Activated T-cell treated with anti-CD3 and anti-CD28 coated beads for 48 hours (primary cell): ENCODE measurements at regions not wholly inside any gene's neighbourhood (a gene's known extent, or its start where the extent isn't known, plus 50 kb on each side); places are given as distances from the start of the nearest gene placed in this dataset.
"Not testable (repeated sequence)": the region's sequence is repeated elsewhere in the genome, so short reads cannot be mapped to it uniquely, and the experiment has no call there.

Source experiments
- DNase-seq: peaks from one replicate; pipeline ENCODE4 v3.0.0-alpha.2; 2020; ENCODE audit warnings: low read depth

DNA sequence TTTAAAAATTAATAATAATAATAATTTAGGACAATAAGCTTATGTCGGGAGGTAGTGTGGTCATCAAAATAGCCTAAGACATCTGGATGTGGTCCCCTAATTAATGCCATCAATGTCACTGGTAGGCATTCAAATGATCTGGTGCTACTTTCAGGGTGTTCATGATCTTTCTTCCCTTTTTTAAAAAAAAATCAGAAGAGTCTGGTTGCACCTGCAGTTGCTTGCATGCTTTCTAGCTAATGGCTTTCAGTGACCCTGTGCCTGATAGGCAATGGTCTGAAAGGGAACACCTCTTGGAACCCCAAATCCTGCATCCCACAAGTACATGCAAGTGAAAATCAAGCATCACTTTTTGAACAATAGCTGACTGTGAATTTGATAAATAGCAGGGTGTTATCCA, 64.1 kb upstream of the KBTBD8 start:
- DNase-seq, result no peak

DNA sequence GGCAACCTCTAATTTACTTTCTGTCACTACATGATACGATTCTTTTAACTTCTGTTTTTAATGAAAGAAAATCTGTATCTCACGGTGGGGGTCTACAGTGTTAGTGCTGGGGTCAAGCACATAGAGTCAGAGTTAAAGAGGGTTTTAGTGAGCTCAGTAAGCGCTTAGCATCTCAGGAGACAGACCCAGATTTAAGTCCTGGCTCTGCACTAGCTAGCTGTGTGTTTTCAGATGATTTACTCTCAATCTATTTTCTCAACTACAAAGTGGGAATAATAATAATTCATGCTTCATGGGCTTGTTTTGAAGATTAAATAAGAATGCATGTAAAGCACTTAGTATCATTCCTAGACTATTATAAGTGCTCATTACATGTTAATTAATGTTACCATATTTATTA, 63.4 kb upstream of the KBTBD8 start:
- DNase-seq, result no peak

DNA sequence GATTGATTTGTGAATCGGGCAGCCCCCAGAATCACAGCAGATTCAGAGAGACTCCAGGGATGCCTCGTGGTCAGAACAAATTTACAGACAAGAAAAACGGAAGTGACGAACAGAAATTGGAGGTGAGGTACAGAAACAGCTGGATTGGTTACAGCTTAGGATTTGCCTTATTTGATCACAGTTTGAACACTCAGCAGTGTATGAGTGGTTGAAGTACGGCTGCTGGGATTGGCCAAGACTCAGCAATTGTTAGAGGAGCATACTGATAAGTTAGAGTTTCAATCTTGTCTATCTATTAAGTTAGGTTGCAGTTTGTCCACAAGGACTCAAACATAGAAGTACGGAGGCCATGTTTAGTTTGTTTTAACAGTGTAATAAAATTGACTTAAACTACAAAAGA, 61.1 kb upstream of the KBTBD8 start:
- not testable (repeated sequence) for DNase-seq

DNA sequence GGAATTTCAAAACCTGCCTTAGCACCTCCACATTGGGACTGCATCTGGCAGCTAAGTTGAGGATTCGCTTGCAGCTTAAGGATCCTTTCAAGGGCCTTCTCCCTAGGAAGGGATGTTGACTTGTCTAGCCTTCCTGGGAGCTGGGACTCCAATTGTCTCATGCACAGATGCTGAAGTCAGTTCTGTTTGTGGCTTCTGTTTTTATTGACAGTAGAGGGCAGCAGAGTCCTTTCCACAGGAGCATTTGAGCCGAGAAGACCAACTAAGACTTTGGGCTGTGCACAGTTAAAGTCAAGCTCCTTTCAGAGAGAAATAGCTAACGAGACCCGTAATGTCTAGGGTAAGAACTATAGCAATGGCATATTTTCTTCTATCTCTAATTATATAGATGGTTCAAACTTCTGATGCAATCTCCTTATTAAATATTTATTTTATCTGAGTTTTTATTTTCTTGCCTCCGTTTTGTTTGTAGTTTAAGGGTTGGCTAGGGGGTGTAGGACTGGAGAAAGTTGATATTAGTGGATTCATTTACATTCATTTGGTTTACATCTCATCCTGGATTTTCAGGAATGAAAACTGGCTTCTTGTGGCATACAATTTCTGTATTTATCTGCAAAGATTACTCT, 59.7 kb upstream of the KBTBD8 start:
- DNase-seq, result no peak

DNA sequence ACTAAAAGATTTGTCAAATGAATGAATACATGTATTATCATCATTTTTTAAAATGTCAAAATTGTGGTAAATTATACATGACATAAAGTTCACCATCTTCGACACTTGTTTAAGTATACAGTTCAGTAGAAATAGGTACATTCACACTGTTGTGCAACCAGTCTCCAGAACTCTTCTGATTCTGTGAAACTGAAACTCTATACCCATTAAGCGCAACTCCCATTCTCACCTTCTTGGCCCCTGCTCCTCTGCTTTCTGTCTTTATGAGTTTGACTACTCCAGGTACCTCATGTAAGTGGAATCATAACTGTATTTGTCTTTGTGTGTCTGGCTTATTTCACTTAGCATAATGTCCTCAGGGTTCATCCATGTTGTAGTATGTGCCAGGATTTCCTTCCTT, 50.1 kb upstream of the KBTBD8 start:
- DNase-seq, result no peak
